Testis (tissue), 2 donors: ENCODE measurements at regions not wholly inside any gene's neighbourhood (a gene's known extent, or its start where the extent isn't known, plus 50 kb on each side); places are given as distances from the start of the nearest gene placed in this dataset.

Experiments
- CTCF ChIP-seq, 3 experiments: fragments of 450-650 bp in 2 of 3; fragments of 200-600 bp in 1 of 3; sonication (generic) in 1 of 3; IDR thresholded peaks; one replicate each; pipeline ENCODE4 v1.5.1; 2016 to 2019; ENCODE audit warnings: antibody characterized with exemption in 3 of 3, mild to moderate bottlenecking in 2 of 3, moderate library complexity in 1 of 3
- POLR2A ChIP-seq: fragments of 450-650 bp; IDR thresholded peaks from one replicate; pipeline ENCODE4 v1.6.1; 2017; ENCODE audit warnings: antibody characterized with exemption, mild to moderate bottlenecking, moderate library complexity

- no peak for TF ChIP-seq POLR2A
- no peak for TF ChIP-seq CTCF (IDR thresholded peaks at IDR 0.05)
Measured at GRCh38 chr12:103016381-103016780, 58.9 kb downstream of the ASCL1 start.
